GM19372 (cell line): ENCODE measurements at regions not wholly inside any gene's neighbourhood (a gene's known extent, or its start where the extent isn't known, plus 50 kb on each side); places are given as distances from the start of the nearest gene placed in this dataset.
A peak's percentile ranks its signal among the peaks of the same experiment; 100 is the strongest.

ENCODE experiments used
- ATAC-seq: cut with Tn5 transposase; IDR thresholded peaks from one replicate; pipeline ENCODE4 v1.9.1; 2021; ENCODE audit warnings: mild to moderate bottlenecking, low read depth, moderate library complexity; ENCODE audit not compliant: unreplicated experiment

DNA sequence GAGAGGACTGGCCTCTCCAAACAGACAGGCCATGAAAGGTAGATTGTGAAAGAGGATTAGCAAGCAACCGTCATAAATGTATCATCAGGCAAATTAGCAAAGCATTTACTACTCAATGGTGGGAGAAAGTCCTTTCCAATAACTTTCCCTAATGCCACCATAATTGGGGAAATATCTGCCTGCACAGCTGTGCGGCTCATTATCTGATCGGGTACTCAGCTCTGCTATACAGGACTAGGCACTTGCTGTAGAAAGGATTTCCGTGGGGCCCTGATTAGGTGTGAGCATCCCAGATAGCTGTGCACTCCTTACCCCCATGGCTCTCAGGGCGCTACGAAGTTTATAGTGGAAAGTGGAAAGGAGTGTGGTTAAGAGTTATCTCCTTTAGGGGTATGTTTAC, 309.7 kb upstream of the PLET1 start:
- ATAC-seq = no peak

DNA sequence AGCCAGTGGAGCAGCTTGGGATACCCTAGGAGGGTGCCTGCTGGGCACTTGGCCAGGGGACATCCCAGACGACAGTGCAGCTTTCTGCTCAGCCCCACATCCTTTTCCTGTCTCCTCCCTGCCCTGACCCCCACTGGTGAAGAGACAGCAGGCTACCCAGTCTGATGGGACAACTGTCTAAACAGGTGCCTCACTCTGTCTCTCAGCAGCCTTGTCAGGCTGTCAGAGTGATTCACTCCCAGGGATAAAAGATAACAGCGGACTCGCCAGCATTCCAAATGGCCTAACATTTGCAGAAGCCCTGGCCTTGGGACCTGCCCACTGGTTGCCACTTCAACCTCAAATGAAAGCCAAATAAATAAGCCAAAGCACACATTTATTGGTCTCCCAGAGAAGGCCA, 318.6 kb upstream of the PLET1 start:
- ATAC-seq = no peak

DNA sequence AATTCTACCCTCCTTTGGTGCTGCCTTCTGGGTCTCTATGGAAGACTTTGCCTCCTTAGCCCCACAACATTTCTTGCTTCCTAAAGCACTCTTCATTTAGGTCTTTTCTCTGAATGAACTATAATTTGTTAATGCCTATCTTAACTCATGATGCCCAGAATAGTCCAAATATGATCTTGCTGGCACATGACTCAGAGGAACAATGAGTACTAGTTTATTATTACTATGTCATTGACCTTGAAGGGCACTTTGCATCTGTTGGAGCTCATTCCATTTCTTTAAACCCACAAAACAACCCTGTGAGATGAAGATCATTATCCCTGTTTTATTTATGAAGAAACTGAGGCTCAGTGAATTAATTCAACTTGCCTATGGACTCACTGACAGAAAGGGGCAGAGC, 320.2 kb upstream of the PLET1 start:
- ATAC-seq = no peak

DNA sequence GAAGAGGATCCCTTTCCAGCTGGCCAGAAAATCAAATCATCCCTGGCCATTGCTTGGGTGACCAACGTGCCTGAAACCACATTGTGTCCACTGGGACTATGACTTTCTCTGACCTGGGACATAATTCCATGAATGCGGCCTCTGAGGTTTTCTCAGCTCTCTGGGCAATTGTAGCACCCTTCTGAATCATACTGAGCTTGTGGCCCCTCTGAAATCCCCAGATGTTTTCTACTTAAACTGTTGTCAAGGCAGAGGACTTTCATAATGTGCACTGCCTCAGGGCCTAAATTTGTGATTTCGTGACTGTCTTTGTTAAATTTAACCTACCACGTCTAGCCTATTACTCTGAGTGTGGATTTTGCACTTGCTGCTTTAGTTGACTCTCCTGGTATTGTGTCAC, 321.1 kb upstream of the PLET1 start:
- ATAC-seq = no peak

DNA sequence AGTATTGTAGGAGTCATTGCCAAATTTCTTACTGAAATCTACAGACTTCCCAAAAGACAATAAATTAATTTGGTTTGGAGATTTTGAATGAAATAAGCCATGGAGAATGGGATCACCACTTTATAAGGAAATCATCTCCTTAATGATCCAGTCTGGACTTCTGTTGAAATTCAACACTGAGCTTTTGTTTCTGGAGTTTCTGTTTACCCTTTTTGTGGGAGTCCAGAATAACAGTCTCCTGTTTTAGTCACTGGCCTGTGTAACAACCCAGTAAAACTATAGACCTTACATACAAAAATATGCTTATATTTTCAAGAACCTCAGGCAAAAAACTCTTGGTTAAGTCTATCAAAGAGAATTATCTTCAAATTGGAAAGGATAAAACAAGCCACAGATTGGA, 321.7 kb upstream of the PLET1 start:
- no peak for ATAC-seq

DNA sequence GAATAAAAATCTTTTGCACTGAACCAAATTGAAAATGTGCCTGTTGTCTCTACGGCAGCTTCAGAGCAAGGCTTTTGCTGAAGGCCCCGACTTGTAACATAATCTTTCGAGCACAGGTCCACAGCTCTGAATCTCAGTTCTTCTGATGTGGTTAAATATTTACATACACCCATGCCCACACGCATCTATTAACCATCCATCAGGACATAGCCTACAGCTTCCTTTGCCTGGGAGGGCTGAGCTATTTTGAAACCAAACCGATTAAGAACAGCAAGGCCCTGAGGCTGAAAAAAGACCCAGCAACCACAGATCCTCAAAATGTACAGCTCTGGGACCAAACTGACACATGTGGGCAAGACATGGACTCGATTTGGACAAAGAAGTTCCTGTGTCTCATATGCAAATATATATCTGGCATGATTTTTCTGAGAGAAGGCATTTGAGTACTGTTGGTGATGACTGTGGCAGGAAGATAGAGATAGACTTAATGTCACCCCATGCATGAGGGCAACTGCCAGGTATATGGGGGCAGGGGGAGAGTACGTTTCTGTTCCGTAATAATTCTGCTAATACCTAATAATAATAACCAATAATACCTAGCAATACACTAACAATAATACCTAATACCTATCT, 322.7 kb upstream of the PLET1 start:
- ATAC-seq = peak; percentile 89

DNA sequence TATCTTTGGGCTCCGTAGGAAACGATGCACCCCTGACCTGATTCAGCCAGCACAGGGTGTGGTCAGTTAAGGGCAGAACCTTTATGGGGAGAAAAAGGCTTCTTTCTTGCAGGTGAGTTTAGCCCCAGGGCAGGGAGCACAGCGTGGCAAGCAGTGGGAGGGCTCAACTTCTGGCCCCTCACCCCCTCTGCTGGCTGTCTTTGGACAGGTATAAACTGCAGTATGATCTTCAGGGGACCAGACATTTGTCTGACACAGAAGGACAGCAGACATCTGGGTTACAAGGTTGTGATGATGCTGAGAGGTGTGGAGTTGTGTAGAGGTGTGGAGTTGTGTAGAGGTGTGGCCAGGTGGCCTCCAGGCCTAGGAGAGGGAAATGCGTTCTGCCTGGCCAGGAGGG, 324.0 kb upstream of the PLET1 start:
- no peak for ATAC-seq

DNA sequence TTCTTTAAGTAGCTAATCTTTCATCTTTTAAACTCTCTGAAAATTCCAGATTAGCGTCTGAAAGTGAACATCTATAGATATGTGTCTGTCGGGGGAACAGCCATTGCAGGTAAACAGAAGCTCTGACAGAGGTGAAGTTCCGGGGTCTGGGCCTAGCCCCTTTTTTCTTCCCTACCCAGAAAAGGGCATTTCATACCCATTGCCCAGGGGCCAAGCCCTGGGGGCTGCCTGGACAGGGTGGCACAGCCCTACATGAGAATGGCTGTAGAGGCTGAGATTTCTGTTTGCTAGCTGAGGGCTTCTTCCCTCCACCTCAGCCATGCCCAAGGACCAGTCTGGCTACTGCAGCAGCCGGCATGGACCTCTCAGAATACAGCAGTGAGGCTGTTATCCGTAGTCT, 327.0 kb upstream of the PLET1 start:
- ATAC-seq = no peak

DNA sequence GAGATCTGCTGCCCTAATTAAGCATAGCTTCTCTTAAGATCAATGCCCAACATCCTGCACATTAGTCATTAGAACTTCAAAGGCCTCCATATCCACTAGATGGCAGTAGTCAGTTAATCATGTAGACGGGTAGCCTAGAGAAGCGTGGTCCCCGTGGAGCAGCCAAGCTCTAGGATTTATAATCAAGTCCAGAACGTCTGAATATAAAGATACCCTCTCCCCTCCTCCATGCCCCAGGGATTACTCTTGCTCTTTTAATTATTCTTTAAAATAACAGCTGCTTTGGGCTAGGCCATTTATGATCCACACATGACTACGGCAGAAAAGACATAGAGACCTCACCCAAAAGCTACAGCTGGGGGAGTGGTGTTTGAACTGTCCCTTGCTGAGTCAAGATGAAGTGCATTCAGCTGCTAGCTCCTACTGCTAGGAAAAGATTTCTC, 327.6 kb upstream of the PLET1 start:
- ATAC-seq = no peak

DNA sequence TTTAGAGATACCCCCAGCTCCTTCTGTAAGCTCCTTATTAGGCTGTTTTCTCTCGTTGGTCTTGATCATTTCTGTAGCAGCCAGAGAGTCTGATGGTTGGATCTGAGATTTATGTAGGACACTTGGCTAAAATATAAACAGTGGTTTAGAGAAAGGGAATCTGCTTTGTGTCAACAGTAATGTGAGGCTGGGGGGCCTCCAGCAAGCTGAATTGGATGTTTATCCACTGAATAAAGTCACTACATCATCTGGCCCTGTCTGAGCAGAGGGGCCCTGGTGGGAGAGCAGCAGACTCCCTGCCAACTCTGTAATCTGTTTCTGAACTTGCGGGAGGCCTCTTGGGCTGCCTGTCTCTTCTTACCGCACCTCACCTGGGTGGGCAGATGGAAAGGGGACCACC, 328.5 kb upstream of the PLET1 start:
- ATAC-seq = no peak

DNA sequence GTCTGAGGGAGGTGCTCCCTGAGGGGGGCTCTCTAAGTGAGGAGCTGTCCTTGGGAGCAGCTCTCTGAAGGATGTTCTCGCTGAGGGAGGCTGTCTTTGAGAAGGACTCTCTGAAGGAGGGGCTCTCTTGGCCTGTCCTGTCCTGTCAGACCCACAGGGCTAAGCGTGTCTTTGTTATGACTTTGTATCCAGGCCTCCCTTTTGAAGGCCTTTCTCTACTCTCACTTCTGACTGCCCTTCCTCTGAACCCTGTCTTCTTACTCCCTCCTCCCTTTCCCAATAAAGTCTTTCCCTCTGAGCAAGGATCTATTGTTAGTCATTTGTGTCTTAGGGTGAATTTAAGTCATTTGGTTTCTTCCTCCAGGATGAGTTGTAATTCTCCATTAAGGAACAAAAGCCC, 330.1 kb upstream of the PLET1 start:
- ATAC-seq = no peak

DNA sequence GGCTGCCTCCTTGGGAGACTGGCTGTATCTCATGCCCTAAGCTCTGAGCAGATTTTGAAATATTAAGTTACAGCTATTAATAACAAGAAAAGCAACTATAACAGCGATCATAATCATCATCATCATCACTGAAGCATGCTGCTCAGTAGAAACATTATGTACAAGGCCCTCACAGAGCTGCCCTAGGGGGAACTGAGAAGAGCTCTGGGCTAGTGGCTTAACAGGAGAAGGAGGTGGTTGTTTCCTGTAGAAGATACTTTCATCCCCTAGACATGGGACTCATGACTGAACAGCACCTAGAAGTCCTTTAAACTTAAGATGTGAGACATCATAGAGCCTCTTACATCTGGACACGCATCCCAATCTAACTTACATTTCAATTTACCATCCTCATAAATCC, 332.8 kb upstream of the PLET1 start:
- ATAC-seq = no peak

DNA sequence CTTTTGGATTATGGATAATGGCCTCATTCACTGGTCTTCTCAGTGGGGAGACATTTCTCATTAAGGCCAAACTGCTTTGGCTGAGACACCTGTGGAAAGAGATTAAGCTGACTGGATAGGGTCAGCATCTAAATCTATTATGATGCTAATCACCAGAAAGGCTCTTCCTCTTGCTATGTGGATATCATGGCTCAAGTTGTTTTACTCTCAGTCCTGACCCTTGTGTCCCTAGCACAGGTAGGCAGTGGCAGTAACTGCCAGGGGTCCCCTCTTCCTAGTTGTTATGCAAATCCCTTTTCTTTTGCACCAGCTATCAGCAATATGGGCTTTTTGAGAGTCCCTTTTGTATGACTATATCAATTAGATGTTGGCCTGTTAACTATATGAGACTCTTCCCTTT, 335.7 kb upstream of the PLET1 start:
- ATAC-seq = no peak

DNA sequence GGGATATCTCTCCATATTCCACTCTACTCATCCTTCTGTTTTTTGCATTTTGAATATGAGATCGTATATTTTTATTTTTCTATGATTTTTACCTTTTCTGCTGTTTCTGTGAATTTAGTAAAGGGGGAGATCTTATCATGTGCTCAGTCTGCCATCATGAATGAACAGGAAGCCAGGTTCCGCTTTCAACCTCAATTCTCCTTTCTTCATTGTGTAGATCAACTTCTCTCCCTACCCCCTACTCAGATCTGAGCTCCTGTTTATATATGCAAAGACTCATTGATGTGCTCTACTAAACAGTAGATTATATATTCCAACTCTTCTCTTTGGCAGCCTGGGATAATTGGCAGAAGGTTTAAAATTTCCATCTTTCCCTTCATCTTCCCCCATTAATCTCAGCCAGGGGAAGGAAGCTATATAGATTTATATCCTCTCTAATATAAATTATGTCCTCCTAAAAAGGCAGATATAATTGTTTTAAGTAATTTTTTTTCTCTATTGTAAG, 336.7 kb upstream of the PLET1 start:
- no peak for ATAC-seq

DNA sequence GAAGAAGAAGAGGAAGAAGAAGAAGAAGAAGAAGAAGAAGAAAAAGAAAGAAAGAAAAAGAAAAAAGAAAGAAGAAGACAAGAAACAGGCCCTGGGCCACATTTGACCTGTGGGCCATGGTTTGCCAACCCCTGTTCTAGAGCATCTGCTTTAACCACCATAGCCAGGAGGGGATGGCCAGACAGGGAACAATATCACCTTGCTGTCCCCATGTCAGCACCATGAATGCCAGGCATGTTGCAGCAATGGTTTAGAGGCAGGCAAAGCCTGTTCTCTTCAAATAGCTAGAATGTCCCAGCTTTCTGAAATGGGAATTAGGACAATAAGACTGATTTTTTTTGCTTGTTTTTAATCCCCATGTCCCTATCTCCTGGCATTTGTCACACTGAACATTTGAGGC, 338.6 kb upstream of the PLET1 start:
- ATAC-seq = no peak

DNA sequence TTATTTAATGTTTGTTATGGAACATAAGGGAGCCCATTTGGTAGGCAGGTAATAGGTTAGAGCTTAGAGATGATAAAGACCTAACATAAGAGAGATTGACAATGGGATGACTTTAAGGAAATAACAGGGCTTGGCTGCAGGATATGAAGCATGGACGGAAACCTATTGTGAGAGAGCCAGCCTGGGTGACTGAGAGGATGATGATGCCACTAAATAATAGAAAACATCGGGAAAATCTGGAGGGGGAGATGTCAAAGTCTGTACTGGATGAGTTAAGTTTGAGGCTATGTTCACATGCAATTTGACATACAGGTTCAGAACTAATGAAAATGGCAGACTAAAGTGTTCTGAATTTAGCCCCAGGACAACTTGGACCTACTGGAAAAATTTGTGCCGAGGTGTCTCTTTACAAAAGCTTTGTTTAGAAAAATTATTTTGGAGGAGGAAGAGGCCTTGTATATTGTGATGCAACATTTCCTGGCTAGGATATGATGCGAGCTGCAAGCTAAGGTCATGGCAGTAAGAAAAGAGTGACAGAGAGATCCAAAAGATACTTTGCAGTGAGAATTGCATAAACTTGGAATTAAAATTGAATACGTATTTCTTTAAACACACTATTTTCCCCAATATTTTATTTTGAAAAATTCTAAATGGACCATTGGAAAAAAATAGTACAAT, 339.3 kb upstream of the PLET1 start:
- no peak for ATAC-seq

DNA sequence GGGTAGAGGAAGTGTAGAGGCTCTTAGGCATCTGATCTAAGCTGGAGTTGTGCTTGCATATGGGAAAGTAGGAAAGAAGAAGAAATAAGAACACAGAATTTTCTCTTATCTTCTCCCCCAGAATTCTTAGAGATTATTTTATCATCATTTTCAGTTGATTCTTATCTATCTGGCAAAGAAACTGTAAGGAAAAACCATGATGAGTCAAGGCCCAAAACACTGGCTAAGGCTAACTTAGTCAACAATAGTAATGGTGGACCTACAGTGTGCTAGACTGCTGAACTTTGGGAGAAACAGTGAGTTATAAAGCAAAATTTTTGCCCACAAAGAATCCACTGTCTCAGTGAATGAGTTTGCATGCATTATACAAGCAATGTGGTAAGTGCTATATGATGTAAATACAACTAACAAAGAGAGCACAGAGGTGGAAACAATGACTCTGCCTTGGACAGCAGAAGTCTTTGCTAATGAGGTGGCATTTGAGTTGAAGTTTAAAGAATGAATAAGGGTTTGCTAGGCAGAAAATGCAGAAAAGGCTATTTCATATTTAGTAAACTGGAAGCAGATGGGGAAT, 344.5 kb upstream of the PLET1 start:
- ATAC-seq = no peak

DNA sequence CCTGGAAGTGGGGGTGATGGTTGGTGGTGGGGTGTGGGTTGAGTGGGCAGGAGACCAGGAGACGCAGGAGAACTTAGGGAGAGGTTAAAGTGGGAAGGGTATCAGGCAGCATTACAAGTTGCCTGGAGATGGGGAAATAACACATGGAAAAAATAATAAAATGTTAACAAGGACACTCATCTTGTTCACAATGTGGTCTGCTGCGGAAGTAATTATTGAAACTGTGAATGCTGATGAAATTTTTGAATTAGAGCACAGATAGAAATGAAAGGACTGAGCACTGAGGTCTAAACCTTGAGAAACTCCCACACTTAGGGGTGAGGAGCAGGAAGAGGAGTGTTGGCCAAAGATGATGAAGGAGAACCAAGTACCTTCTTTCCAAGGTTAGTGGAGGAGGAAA, 346.0 kb upstream of the PLET1 start:
- ATAC-seq = no peak

DNA sequence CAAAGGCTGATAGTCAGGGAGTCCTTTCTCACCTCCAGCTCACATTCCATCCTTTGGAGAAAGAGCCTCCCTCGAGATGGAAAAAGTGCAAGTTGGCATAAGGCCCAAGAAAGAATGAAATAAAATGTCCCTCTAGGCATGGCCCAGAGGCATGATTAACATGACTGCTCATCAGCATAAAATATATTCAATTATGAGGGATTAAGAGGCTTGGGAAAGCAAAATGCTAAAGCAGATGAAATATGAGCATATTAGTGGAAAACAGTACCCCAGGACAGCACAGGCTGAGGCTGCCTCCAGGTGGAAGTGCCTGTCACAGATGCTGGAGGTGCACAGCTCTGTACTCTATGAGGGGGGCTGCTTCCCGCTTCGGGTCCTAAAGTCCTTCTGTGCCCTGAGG, 347.8 kb upstream of the PLET1 start:
- no peak for ATAC-seq

DNA sequence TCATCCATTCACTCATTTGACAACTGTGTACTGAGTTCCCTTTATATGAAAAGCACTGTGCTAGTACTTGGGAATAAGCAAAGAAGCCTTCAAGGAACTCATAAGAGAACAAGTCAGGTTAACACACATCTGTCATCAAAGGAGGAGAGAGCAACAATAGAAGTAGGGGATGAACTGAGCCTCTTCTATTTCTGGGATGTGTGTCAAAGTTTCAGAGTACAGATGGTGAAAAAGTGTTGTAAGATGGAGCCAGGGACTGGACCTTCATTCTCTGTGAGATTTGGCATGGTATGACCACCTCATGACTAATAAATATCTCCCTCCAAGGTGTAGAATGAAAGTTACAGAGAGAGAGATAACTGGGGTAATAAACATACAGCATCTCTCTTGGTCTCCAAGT, 349.8 kb upstream of the PLET1 start:
- ATAC-seq = no peak

DNA sequence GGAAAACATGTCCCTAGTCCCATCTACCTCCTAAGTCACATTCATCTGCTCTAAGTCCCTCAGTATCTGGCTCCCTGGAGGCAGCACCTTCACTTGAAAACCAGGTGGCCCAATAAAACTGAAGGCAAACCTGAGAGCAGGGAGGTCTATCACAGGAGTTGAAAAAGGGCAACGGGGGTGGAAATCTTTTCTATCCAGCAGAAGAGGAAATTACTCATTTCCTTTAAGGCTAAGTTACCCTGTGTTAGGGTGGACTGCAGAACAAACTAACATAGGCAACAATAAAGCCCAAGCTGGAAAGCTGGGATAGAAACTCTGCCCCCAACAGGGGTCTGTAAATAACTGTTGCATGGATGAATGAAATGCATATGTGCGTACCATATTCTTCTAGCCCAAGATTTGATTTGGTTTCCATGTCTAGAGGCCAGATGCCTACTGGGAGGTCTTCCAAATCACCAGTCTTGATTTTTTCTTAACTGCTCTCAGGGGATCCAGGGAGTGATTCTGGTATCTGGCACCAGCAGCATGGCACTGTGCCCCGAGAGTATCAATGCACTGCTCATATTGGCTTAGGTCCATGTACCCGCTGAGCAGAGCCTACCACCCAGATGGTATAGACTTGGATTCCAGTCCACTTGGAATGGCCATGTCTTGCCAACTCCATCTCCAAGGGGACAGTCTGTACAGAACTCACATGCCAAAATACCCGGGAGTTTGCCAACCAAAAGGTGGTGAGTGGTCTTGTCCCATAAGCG, 350.0 kb upstream of the NCAM1 start:
- no peak for ATAC-seq
